ENCODE measurements at regions not wholly inside any gene's neighbourhood (a gene's known extent, or its start where the extent isn't known, plus 50 kb on each side); places are given as distances from the start of the nearest gene placed in this dataset.

DNA sequence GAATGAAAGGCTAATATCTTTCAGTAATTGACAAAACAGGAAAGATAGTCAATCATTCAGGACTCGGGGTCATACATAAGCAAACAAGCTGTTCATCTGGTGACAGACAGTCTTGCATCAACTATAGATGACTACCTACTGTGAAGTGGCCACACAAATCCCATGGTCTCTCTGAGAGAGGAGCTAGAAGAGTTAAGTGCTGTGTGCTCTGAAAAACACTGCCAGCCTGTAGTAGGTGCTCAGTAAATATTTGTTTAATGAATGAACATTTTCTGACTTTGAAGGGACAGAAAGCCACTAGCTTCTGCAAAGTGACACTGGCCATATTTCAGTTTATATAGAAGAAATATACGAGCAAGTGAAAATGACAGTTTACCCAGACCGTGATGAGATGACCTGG is 184.0 kb upstream of the CHAC2 start:
- TF ChIP-seq CTCF (IDR thresholded peaks at IDR 0.05) = no peak

DNA sequence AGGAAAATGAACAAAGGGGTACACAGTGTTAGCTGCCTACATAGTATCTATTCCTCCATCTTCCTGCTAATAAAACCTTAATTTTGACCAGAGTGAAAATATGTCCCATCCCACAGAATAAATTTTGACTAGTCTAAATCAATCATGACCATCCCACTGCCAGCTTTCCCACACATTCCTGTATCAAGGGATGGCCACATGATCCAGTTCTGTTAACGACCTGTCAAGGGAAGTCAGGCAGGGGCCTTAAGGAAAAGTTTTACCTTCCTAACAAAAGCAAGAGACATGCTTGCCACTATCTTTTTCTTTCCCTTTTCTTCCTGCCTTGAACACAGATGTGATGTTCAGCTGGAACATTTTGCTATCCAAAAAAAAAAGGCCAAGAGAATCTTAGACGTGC is 185.0 kb upstream of the CHAC2 start:
- no peaks in the 10 kb centered on the region for H3K36me3 ChIP-seq

More for the DNA sequence above, 184.0 kb upstream of the CHAC2 start:
- H3K27me3 ChIP-seq = no peaks in the 10 kb centered on the region
- no peak overlapping the region for H3K27ac ChIP-seq
- H3K9me3 ChIP-seq = no peaks in the 10 kb centered on the region
- no peaks in the 10 kb centered on the region for H3K36me3 ChIP-seq
- no peaks in the 10 kb centered on the region for H3K4me1 ChIP-seq (ENCODE audit: control insufficient read depth in 1 of 2, insufficient read depth in 1 of 2, low read depth in 1 of 2, low read length in 1 of 2)
- H3K4me3 ChIP-seq (ENCODE audit: low read depth in 1 of 2, low read length in 1 of 2) = no peak overlapping the region

DNA sequence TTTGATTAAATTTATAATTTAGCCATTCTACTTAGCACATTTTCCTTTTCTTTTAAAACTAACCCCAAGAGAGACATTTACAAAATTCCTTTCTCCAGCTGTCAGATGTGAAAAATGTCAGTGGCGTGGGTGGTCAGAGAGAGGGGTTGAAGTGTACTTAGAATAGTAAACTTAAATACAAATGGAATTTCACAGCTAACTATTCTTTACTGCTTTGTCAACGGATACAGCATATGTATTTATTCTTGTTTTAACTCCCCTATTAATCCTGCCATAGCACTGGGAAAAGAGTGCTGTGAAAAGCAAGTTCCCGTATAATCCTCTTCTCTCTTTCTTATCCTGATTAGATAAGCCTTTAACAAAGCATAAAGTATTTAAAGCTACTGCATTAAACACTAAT is 191.4 kb upstream of the CHAC2 start:
- no peaks in the 10 kb centered on the region for H3K36me3 ChIP-seq
- H3K4me1 ChIP-seq (ENCODE audit: control insufficient read depth in 1 of 2, insufficient read depth in 1 of 2, low read depth in 1 of 2, low read length in 1 of 2) = no peaks in the 10 kb centered on the region
- no peak for TF ChIP-seq CTCF (IDR thresholded peaks at IDR 0.05)
- no peak overlapping the region for H3K27ac ChIP-seq
- H3K27me3 ChIP-seq = no peaks in the 10 kb centered on the region
- no peak overlapping the region for H3K4me3 ChIP-seq (ENCODE audit: low read depth in 1 of 2, low read length in 1 of 2)
- H3K9me3 ChIP-seq = no peaks in the 10 kb centered on the region

More for the DNA sequence above, 185.0 kb upstream of the CHAC2 start:
- H3K27ac ChIP-seq = no peak overlapping the region
- H3K27me3 ChIP-seq = no peaks in the 10 kb centered on the region
- no peak overlapping the region for H3K4me3 ChIP-seq (ENCODE audit: low read depth in 1 of 2, low read length in 1 of 2)
- no peak for TF ChIP-seq CTCF (IDR thresholded peaks at IDR 0.05)
- no peaks in the 10 kb centered on the region for H3K9me3 ChIP-seq
- H3K4me1 ChIP-seq (ENCODE audit: control insufficient read depth in 1 of 2, insufficient read depth in 1 of 2, low read depth in 1 of 2, low read length in 1 of 2) = no peaks in the 10 kb centered on the region

- no peaks in the 10 kb centered on the region for H3K4me1 ChIP-seq (ENCODE audit: control insufficient read depth in 1 of 2, insufficient read depth in 1 of 2, low read depth in 1 of 2, low read length in 1 of 2)
- no peaks in the 10 kb centered on the region for H3K27me3 ChIP-seq
- H3K4me3 ChIP-seq (ENCODE audit: low read depth in 1 of 2, low read length in 1 of 2) = no peak overlapping the region
- H3K27ac ChIP-seq = no peak overlapping the region
- no peaks in the 10 kb centered on the region for H3K36me3 ChIP-seq
- TF ChIP-seq CTCF (IDR thresholded peaks at IDR 0.05) = no peak
- no peaks in the 10 kb centered on the region for H3K9me3 ChIP-seq
Measured at GRCh38 chr2:53575721-53576124, 191.9 kb upstream of the CHAC2 start.

DNA sequence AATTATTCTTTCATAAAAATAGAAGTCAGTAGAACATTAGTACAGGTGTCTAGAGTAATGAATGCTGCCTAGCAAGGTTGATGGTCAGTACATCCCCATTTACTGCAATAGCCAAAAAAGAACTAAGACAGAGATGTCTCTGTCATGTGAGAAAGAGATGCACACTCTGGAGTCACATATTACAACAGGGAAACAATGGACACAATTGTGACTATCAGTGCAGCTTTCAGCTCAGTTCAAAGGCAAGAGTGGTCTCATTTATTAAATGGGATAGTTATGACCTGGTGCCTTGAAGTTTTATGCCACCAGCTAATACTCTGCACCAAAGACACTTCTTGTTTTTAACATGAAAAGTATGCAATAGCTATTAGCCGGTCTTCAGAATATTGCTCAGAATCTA is 194.9 kb upstream of the CHAC2 start:
- Histone ChIP-seq H3K36me3 (no peaks in the 10 kb centered on the region), H3K4me3 (ENCODE audit: low read depth in 1 of 2, low read length in 1 of 2) (no peak overlapping the region), H3K27ac (no peak overlapping the region), H3K9me3 (no peaks in the 10 kb centered on the region), H3K4me1 (ENCODE audit: control insufficient read depth in 1 of 2, insufficient read depth in 1 of 2, low read depth in 1 of 2, low read length in 1 of 2) (no peaks in the 10 kb centered on the region), H3K27me3 (no peaks in the 10 kb centered on the region)
- TF ChIP-seq CTCF (IDR thresholded peaks at IDR 0.05) = no peak
